ENCODE measurements at regions not wholly inside any gene's neighbourhood (a gene's known extent, or its start where the extent isn't known, plus 50 kb on each side); places are given as distances from the start of the nearest gene placed in this dataset.

- no peak for DNase-seq (ENCODE audit: low read depth in 2 of 2)
These were observed 1367.2 kb downstream of the EFNB2 start for GRCh38 chr13:105168295-105168694.

GRCh38 chr13:105167385-105167784 is 1368.1 kb downstream of the EFNB2 start:
- no peak for DNase-seq (ENCODE audit: low read depth in 2 of 2)

- no peak for DNase-seq (ENCODE audit: low read depth in 2 of 2)
These were observed 1369.9 kb downstream of the EFNB2 start for GRCh38 chr13:105165449-105166125.

GRCh38 chr13:105159841-105160240 is 1375.6 kb downstream of the EFNB2 start:
- no peak for DNase-seq (ENCODE audit: low read depth in 2 of 2)

GRCh38 chr13:105153611-105154010 is 1381.9 kb downstream of the EFNB2 start:
- DNase-seq (ENCODE audit: low read depth in 2 of 2) = no peak

- no peak for DNase-seq (ENCODE audit: low read depth in 2 of 2)
These were observed 1383.8 kb downstream of the EFNB2 start for GRCh38 chr13:105151639-105152038.

GRCh38 chr13:105147461-105147860 is 1388.0 kb downstream of the EFNB2 start:
- peak in 1 of 2 donors; percentile 89 for DNase-seq (ENCODE audit: low read depth in 2 of 2)

GRCh38 chr13:105144936-105145335 is 1390.5 kb downstream of the EFNB2 start:
- peak in 1 of 2 donors; percentile 67 for DNase-seq (ENCODE audit: low read depth in 2 of 2)

- no peak for DNase-seq (ENCODE audit: low read depth in 2 of 2)
These were observed 1391.4 kb downstream of the EFNB2 start for GRCh38 chr13:105144020-105144419.

GRCh38 chr13:105142556-105142955 is 1392.9 kb downstream of the EFNB2 start:
- peak in 1 of 2 donors; percentile 66 for DNase-seq (ENCODE audit: low read depth in 2 of 2)

- DNase-seq (ENCODE audit: low read depth in 2 of 2) = peak; percentile 5 to 43
These were observed 1395.8 kb downstream of the EFNB2 start for GRCh38 chr13:105139380-105140285.

GRCh38 chr13:105139048-105139379 is 1396.4 kb downstream of the EFNB2 start:
- DNase-seq (ENCODE audit: low read depth in 2 of 2) = no peak

GRCh38 chr13:105135852-105136615 is 1399.4 kb downstream of the EFNB2 start:
- DNase-seq (ENCODE audit: low read depth in 2 of 2) = no peak

GRCh38 chr13:105127732-105128131 is 1407.7 kb downstream of the EFNB2 start:
- no peak for DNase-seq (ENCODE audit: low read depth in 2 of 2)

GRCh38 chr13:105121221-105121620 is 1414.2 kb downstream of the EFNB2 start:
- peak in 1 of 2 donors; percentile 56 for DNase-seq (ENCODE audit: low read depth in 2 of 2)

- DNase-seq (ENCODE audit: low read depth in 2 of 2) = no peak
These were observed 1417.0 kb downstream of the EFNB2 start for GRCh38 chr13:105118426-105118985.

- DNase-seq (ENCODE audit: low read depth in 2 of 2) = peak in 1 of 2 donors; percentile 76
These were observed 1418.5 kb downstream of the EFNB2 start for GRCh38 chr13:105116966-105117365.

- DNase-seq (ENCODE audit: low read depth in 2 of 2) = no peak
These were observed 1422.9 kb downstream of the EFNB2 start for GRCh38 chr13:105112561-105112960.

GRCh38 chr13:105107781-105108180 is 1427.7 kb downstream of the EFNB2 start:
- DNase-seq (ENCODE audit: low read depth in 2 of 2) = no peak

- no peak for DNase-seq (ENCODE audit: low read depth in 2 of 2)
These were observed 1430.0 kb downstream of the EFNB2 start for GRCh38 chr13:105105471-105105870.

GRCh38 chr13:105097521-105097920 is 1437.9 kb downstream of the EFNB2 start:
- peak in 1 of 2 donors; percentile 68 for DNase-seq (ENCODE audit: low read depth in 2 of 2)
